SK-N-SH (cell line): ENCODE measurements at regions not wholly inside any gene's neighbourhood (a gene's known extent, or its start where the extent isn't known, plus 50 kb on each side); places are given as distances from the start of the nearest gene placed in this dataset.

Source experiments
- CTCF ChIA-PET: fragments of 300-600, 350-600 bp; formaldehyde crosslinking; extraction: SDS; loops from one replicate; lab custom pipeline; 2021; lab: Yijun Ruan, JAX
- POLR2A ChIA-PET: fragments of 350-600 bp; sonication (Branson Sonifier 250); formaldehyde crosslinking; extraction: SDS; loops from one replicate; lab custom pipeline; 2020; ENCODE audit warnings: antibody characterized with exemption, inconsistent platforms; lab: Yijun Ruan, JAX
- DNase-seq: peaks from one replicate; pipeline ENCODE4 v3.0.0; 2012
- H2AFZ ChIP-seq: fragments of 200-600 bp; sonication (generic); 2 replicates; pipeline ENCODE4 v1.8.1; 2016; ENCODE audit warnings: antibody characterized with exemption, mild to moderate bottlenecking, low read depth
- H3F3A ChIP-seq: fragments of 200-600 bp; sonication (generic); replicated peaks from 2 replicates; pipeline ENCODE3; 2016; ENCODE audit warnings: antibody characterized with exemption, mild to moderate bottlenecking; ENCODE audit not compliant: insufficient read depth
- H3K27ac ChIP-seq, 2 experiments: fragments of 200-500 bp in 1 of 2; fragments of 200-600 bp in 1 of 2; sonication (Bioruptor generic) in 1 of 2; sonication (generic), shearing (Covaris generic) in 1 of 2; 2 replicates each; pipeline versions ENCODE4 v1.5.1 to v1.6.1; 2014 to 2016; ENCODE audit warnings: low read depth in 2 of 2, inconsistent platforms in 1 of 2, low read length in 1 of 2, mild to moderate bottlenecking in 1 of 2, mixed read lengths in 1 of 2
- H3K27me3 ChIP-seq: fragments of 200-600 bp; sonication (generic), shearing (Covaris generic); 2 replicates; pipeline ENCODE4 v1.6.1; 2016; ENCODE audit warnings: mixed run types; ENCODE audit not compliant: insufficient read depth
- H3K36me3 ChIP-seq, 2 experiments: fragments of 200-500 bp in 1 of 2; fragments of 200-600 bp in 1 of 2; sonication (Bioruptor generic) in 1 of 2; sonication (generic) in 1 of 2; replicated peaks in 1 of 2; 2 replicates each; pipeline versions ENCODE3 to v1.5.1; 2014 to 2016; ENCODE audit warnings: low read length in 1 of 2, mild to moderate bottlenecking in 1 of 2; ENCODE audit not compliant: insufficient read depth in 2 of 2, control insufficient read depth in 1 of 2
- H3K4me1 ChIP-seq, 2 experiments: fragments of 200-500 bp in 1 of 2; fragments of 200-600 bp in 1 of 2; sonication (Bioruptor generic) in 1 of 2; sonication (generic), shearing (Covaris generic) in 1 of 2; 2 replicates each; pipeline versions ENCODE4 v1.5.1 to v1.6.1; 2014 to 2016; ENCODE audit warnings: low read depth in 1 of 2, low read length in 1 of 2, mixed run types in 1 of 2; ENCODE audit not compliant: insufficient read depth in 2 of 2, control insufficient read depth in 1 of 2
- H3K4me2 ChIP-seq: fragments of 200-600 bp; sonication (generic), shearing (Covaris generic); 2 replicates; pipeline ENCODE4 v1.6.1; 2017; ENCODE audit warnings: mixed run types
- H3K4me3 ChIP-seq, 2 experiments: fragments of 200-500 bp in 1 of 2; fragments of 200-600 bp in 1 of 2; sonication (Bioruptor generic) in 1 of 2; sonication (generic), shearing (Covaris generic) in 1 of 2; 2 replicates each; pipeline versions ENCODE4 v1.5.1 to v1.8.1; 2014 to 2016; ENCODE audit warnings: low read depth in 2 of 2, inconsistent platforms in 1 of 2, low read length in 1 of 2, mild to moderate bottlenecking in 1 of 2, mixed read lengths in 1 of 2, moderate library complexity in 1 of 2
- H3K79me2 ChIP-seq: fragments of 200-600 bp; sonication (generic); 2 replicates; pipeline ENCODE4 v1.8.1; 2017; ENCODE audit warnings: mild to moderate bottlenecking; ENCODE audit not compliant: insufficient read depth
- H3K9ac ChIP-seq: fragments of 200-600 bp; sonication (generic); 2 replicates; pipeline ENCODE4 v1.6.1; 2017; ENCODE audit warnings: mixed run types
- H3K9me2 ChIP-seq: fragments of 200-600 bp; sonication (generic); 2 replicates; pipeline ENCODE4 v1.6.1; 2017; ENCODE audit warnings: mixed run types
- H3K9me3 ChIP-seq: fragments of 200-600 bp; sonication (generic); 2 replicates; pipeline ENCODE4 v1.6.1; 2017; ENCODE audit warnings: mixed run types, mild to moderate bottlenecking, moderate library complexity
- H4K20me1 ChIP-seq: fragments of 200-600 bp; sonication (generic); 2 replicates; pipeline ENCODE4 v1.6.1; 2017; ENCODE audit warnings: mild to moderate bottlenecking, mixed run types; ENCODE audit not compliant: insufficient read depth
- CHD2 ChIP-seq: fragments of 150-350 bp; IDR thresholded peaks from 2 replicates; pipeline ENCODE4 v1.6.1; 2018; ENCODE audit warnings: low read length; ENCODE audit not compliant: partially characterized antibody
- EP300 ChIP-seq, 2 experiments: IDR thresholded peaks; 2 replicates each; pipeline versions ENCODE4 v1.4.0 to v1.6.1; 2012; ENCODE audit warnings: borderline replicate concordance in 1 of 2, low read depth in 1 of 2, low read length in 1 of 2
- FOSL2 ChIP-seq: IDR thresholded peaks from 2 replicates; pipeline ENCODE4 v1.4.0; 2012; ENCODE audit warnings: low read depth, mild to moderate bottlenecking, moderate library complexity, borderline replicate concordance
- GATA2 ChIP-seq: sonication (generic); formaldehyde crosslinking; IDR thresholded peaks from 2 replicates; pipeline ENCODE4 v1.5.0; 2020; ENCODE audit warnings: mild to moderate bottlenecking, missing genetic modification reagents
- MEF2A ChIP-seq: IDR thresholded peaks from 2 replicates; pipeline ENCODE4 v1.4.0; 2012; ENCODE audit warnings: low read depth, borderline replicate concordance
- MXI1 ChIP-seq: IDR thresholded peaks from 2 replicates; pipeline ENCODE4 v1.6.1; 2012; ENCODE audit warnings: mild to moderate bottlenecking, low read depth, low read length, improper control_type of control experiment
- NFIC ChIP-seq: IDR thresholded peaks from 2 replicates; pipeline ENCODE4 v1.4.0; 2012; ENCODE audit warnings: borderline replicate concordance
- POLR2AphosphoS5 ChIP-seq: IDR thresholded peaks from 2 replicates; pipeline ENCODE4 v1.6.1; 2012; ENCODE audit warnings: low read depth, low read length
- RAD21 ChIP-seq: IDR thresholded peaks from 2 replicates; pipeline ENCODE4 v1.6.1; 2012; ENCODE audit warnings: mild to moderate bottlenecking, low read length
- SMC3 ChIP-seq: IDR thresholded peaks from 2 replicates; pipeline ENCODE4 v1.6.1; 2012; ENCODE audit warnings: low read depth, low read length, improper control_type of control experiment
- TAF1 ChIP-seq: IDR thresholded peaks from 2 replicates; pipeline ENCODE4 v1.6.1; 2012; ENCODE audit warnings: low read depth, mild to moderate bottlenecking, low read length, moderate library complexity, borderline replicate concordance
- YY1 ChIP-seq: IDR thresholded peaks from 2 replicates; pipeline ENCODE4 v1.4.0; 2012; ENCODE audit warnings: low read depth, mild to moderate bottlenecking
- WGBS: methylation state at CpG from one replicate; pipeline ENCODE4 v1.1.6; 2017; ENCODE audit warnings: low lambda C conversion rate; 5-methylcytosine and 5-hydroxymethylcytosine counted together
- TF ChIP-seq, protein P1 (sequence below): IDR thresholded peaks from 2 replicates; pipeline ENCODE4 v1.6.1; 2012; ENCODE audit warnings: mild to moderate bottlenecking, low read depth, low read length, moderate library complexity
- TF ChIP-seq, protein P2 (sequence below): fragments of 150-350 bp; IDR thresholded peaks from 2 replicates; pipeline ENCODE4 v1.6.1; 2017; ENCODE audit warnings: antibody characterized with exemption, low read length, low read depth, borderline replicate concordance
- TF ChIP-seq, protein P3 (sequence below): IDR thresholded peaks from 2 replicates; pipeline ENCODE4 v1.4.0; 2012; ENCODE audit warnings: low read depth, borderline replicate concordance
- TF ChIP-seq, protein P4 (sequence below): IDR thresholded peaks from 2 replicates; pipeline ENCODE4 v1.4.0; 2012; ENCODE audit warnings: low read depth, borderline replicate concordance
- TF ChIP-seq, protein P5 (sequence below): IDR thresholded peaks from 2 replicates; pipeline ENCODE4 v1.4.0; 2012; ENCODE audit warnings: low read depth
- TF ChIP-seq, protein P6 (sequence below): fragments of 150-350 bp; IDR thresholded peaks from 2 replicates; pipeline ENCODE4 v1.6.1; 2016; ENCODE audit warnings: mild to moderate bottlenecking, low read depth, low read length
- TF ChIP-seq, protein P7 (sequence below): IDR thresholded peaks from 2 replicates; pipeline ENCODE4; 2012
- TF ChIP-seq, protein P8 (sequence below): fragments of 200-600 bp; sonication (generic); IDR thresholded peaks from 2 replicates; pipeline ENCODE4 v1.6.1; 2017; ENCODE audit warnings: antibody characterized with exemption, mild to moderate bottlenecking, moderate library complexity

DNA sequence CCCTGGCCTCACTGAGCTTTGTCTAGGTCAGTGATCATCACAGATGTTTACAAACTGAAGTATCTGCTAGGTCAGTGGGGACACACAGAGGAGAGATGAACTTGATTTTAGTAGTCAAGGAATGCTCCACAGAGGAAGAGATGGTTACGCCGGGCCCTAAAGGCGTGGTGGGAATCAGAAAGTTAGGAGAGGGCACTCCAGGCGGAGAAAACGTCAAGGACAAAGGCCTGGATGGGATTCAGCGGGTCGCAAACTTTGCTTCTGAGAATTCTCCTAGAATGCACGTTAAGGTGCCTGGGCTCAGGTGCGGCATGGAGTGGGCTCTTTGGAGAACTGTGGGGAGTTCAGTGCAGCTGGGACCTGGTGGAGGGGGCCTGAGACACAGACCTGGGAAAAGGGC, 78.8 kb downstream of the TMEM17 start:
- Histone ChIP-seq H4K20me1 (no peaks in the 10 kb centered on the region), H3K9ac (no peak overlapping the region), H3K27ac (no peak overlapping the region), H3K4me1 (no peaks in the 10 kb centered on the region), H3K27me3 (no peaks in the 10 kb centered on the region), H3F3A (no peaks in the 10 kb centered on the region), H3K9me2 (no peaks in the 10 kb centered on the region), H2AFZ (no peak overlapping the region), H3K79me2 (no peaks in the 10 kb centered on the region), H3K4me2 (no peak overlapping the region), H3K4me3 (no peak overlapping the region), H3K9me3 (no peaks in the 10 kb centered on the region; the same call in 1 of the 2 replicates), H3K36me3 (peaks cover 0 to 3% of the 10 kb centered on the region in 2 experiments)
- 82% methylated on average over 9 of the region's 9 CpGs for WGBS
- TF ChIP-seq, protein P1, sequence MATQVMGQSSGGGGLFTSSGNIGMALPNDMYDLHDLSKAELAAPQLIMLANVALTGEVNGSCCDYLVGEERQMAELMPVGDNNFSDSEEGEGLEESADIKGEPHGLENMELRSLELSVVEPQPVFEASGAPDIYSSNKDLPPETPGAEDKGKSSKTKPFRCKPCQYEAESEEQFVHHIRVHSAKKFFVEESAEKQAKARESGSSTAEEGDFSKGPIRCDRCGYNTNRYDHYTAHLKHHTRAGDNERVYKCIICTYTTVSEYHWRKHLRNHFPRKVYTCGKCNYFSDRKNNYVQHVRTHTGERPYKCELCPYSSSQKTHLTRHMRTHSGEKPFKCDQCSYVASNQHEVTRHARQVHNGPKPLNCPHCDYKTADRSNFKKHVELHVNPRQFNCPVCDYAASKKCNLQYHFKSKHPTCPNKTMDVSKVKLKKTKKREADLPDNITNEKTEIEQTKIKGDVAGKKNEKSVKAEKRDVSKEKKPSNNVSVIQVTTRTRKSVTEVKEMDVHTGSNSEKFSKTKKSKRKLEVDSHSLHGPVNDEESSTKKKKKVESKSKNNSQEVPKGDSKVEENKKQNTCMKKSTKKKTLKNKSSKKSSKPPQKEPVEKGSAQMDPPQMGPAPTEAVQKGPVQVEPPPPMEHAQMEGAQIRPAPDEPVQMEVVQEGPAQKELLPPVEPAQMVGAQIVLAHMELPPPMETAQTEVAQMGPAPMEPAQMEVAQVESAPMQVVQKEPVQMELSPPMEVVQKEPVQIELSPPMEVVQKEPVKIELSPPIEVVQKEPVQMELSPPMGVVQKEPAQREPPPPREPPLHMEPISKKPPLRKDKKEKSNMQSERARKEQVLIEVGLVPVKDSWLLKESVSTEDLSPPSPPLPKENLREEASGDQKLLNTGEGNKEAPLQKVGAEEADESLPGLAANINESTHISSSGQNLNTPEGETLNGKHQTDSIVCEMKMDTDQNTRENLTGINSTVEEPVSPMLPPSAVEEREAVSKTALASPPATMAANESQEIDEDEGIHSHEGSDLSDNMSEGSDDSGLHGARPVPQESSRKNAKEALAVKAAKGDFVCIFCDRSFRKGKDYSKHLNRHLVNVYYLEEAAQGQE = no peak
- no peak for TF ChIP-seq RAD21
- TF ChIP-seq NFIC = no peak
- TF ChIP-seq, protein P2, sequence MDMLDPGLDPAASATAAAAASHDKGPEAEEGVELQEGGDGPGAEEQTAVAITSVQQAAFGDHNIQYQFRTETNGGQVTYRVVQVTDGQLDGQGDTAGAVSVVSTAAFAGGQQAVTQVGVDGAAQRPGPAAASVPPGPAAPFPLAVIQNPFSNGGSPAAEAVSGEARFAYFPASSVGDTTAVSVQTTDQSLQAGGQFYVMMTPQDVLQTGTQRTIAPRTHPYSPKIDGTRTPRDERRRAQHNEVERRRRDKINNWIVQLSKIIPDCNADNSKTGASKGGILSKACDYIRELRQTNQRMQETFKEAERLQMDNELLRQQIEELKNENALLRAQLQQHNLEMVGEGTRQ = no peak
- TF ChIP-seq, protein P3, sequence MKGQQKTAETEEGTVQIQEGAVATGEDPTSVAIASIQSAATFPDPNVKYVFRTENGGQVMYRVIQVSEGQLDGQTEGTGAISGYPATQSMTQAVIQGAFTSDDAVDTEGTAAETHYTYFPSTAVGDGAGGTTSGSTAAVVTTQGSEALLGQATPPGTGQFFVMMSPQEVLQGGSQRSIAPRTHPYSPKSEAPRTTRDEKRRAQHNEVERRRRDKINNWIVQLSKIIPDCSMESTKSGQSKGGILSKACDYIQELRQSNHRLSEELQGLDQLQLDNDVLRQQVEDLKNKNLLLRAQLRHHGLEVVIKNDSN = no peak
- no peak for TF ChIP-seq TAF1
- TF ChIP-seq POLR2AphosphoS5 = no peak
- TF ChIP-seq YY1 = no peak
- TF ChIP-seq MEF2A = no peak
- no peak for TF ChIP-seq CHD2
- no peak for TF ChIP-seq GATA2 (CRISPR knock-in tag)
- TF ChIP-seq EP300 (IDR thresholded peaks at IDR 0.05; ENCODE audit: borderline replicate concordance in 1 of 2, low read depth in 1 of 2, low read length in 1 of 2) = no peak
- TF ChIP-seq, protein P4, sequence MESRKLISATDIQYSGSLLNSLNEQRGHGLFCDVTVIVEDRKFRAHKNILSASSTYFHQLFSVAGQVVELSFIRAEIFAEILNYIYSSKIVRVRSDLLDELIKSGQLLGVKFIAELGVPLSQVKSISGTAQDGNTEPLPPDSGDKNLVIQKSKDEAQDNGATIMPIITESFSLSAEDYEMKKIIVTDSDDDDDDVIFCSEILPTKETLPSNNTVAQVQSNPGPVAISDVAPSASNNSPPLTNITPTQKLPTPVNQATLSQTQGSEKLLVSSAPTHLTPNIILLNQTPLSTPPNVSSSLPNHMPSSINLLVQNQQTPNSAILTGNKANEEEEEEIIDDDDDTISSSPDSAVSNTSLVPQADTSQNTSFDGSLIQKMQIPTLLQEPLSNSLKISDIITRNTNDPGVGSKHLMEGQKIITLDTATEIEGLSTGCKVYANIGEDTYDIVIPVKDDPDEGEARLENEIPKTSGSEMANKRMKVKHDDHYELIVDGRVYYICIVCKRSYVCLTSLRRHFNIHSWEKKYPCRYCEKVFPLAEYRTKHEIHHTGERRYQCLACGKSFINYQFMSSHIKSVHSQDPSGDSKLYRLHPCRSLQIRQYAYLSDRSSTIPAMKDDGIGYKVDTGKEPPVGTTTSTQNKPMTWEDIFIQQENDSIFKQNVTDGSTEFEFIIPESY = no peak
- TF ChIP-seq, protein P5, sequence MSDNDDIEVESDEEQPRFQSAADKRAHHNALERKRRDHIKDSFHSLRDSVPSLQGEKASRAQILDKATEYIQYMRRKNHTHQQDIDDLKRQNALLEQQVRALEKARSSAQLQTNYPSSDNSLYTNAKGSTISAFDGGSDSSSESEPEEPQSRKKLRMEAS = no peak
- no peak for TF ChIP-seq SMC3
- TF ChIP-seq MXI1 = no peak
- TF ChIP-seq, protein P6, sequence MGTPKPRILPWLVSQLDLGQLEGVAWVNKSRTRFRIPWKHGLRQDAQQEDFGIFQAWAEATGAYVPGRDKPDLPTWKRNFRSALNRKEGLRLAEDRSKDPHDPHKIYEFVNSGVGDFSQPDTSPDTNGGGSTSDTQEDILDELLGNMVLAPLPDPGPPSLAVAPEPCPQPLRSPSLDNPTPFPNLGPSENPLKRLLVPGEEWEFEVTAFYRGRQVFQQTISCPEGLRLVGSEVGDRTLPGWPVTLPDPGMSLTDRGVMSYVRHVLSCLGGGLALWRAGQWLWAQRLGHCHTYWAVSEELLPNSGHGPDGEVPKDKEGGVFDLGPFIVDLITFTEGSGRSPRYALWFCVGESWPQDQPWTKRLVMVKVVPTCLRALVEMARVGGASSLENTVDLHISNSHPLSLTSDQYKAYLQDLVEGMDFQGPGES = no peak
- TF ChIP-seq, protein P7, sequence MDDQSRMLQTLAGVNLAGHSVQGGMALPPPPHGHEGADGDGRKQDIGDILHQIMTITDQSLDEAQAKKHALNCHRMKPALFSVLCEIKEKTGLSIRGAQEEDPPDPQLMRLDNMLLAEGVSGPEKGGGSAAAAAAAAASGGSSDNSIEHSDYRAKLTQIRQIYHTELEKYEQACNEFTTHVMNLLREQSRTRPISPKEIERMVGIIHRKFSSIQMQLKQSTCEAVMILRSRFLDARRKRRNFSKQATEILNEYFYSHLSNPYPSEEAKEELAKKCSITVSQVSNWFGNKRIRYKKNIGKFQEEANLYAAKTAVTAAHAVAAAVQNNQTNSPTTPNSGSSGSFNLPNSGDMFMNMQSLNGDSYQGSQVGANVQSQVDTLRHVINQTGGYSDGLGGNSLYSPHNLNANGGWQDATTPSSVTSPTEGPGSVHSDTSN = no peak
- TF ChIP-seq, protein P8, sequence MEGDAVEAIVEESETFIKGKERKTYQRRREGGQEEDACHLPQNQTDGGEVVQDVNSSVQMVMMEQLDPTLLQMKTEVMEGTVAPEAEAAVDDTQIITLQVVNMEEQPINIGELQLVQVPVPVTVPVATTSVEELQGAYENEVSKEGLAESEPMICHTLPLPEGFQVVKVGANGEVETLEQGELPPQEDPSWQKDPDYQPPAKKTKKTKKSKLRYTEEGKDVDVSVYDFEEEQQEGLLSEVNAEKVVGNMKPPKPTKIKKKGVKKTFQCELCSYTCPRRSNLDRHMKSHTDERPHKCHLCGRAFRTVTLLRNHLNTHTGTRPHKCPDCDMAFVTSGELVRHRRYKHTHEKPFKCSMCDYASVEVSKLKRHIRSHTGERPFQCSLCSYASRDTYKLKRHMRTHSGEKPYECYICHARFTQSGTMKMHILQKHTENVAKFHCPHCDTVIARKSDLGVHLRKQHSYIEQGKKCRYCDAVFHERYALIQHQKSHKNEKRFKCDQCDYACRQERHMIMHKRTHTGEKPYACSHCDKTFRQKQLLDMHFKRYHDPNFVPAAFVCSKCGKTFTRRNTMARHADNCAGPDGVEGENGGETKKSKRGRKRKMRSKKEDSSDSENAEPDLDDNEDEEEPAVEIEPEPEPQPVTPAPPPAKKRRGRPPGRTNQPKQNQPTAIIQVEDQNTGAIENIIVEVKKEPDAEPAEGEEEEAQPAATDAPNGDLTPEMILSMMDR = no peak
- no peak for TF ChIP-seq FOSL2
- DNase-seq = no peak
- ChIA-PET CTCF (interaction anchor here (0.9 kb wide), 1 partner anchor 348 kb away, joined by 3 read pairs; no protein-coding TSS in a partner anchor), POLR2A (no interaction called here)
